HL-60 (cell line): ENCODE measurements at regions not wholly inside any gene's neighbourhood (a gene's known extent, or its start where the extent isn't known, plus 50 kb on each side); places are given as distances from the start of the nearest gene placed in this dataset.

ENCODE experiments used
- CTCF ChIP-seq: IDR thresholded peaks from one replicate; pipeline ENCODE4 v1.5.1; 2011; ENCODE audit warnings: low read length, control low read depth, inconsistent platforms; ENCODE audit not compliant: insufficient read depth
- POLR2AphosphoS5 ChIP-seq: IDR thresholded peaks from 2 replicates; pipeline ENCODE4 v1.6.1; 2012; ENCODE audit warnings: low read depth
- SPI1 ChIP-seq: IDR thresholded peaks from 2 replicates; pipeline ENCODE4 v1.6.1; 2012; ENCODE audit warnings: low read depth, mild to moderate bottlenecking, borderline replicate concordance
- TF ChIP-seq, protein P1 (sequence below): IDR thresholded peaks from 2 replicates; pipeline ENCODE4 v1.6.1; 2012; ENCODE audit warnings: low read depth; ENCODE audit not compliant: insufficient replicate concordance

DNA sequence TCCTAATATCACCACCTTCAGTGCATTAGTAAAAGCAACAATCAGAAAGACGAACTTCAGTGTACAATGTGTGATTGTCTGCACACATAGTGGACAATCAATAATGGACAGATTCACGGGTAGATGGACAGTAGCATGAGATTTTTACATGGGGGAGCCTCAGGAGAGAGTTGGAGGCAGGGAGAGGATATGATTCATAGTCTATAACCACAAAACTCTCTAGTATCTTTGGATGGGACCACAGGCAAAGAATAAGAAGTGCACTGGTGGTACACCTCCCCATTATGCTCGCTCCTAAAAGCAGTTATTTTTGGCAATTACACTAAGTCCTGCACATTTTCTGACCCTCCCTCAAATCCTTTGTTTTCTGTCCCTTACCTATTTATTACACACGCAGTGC, 624.4 kb upstream of the ACTRT1 start:
- TF ChIP-seq CTCF (no peak), SPI1 (no peak), POLR2AphosphoS5 (no peak)
- TF ChIP-seq, protein P1, sequence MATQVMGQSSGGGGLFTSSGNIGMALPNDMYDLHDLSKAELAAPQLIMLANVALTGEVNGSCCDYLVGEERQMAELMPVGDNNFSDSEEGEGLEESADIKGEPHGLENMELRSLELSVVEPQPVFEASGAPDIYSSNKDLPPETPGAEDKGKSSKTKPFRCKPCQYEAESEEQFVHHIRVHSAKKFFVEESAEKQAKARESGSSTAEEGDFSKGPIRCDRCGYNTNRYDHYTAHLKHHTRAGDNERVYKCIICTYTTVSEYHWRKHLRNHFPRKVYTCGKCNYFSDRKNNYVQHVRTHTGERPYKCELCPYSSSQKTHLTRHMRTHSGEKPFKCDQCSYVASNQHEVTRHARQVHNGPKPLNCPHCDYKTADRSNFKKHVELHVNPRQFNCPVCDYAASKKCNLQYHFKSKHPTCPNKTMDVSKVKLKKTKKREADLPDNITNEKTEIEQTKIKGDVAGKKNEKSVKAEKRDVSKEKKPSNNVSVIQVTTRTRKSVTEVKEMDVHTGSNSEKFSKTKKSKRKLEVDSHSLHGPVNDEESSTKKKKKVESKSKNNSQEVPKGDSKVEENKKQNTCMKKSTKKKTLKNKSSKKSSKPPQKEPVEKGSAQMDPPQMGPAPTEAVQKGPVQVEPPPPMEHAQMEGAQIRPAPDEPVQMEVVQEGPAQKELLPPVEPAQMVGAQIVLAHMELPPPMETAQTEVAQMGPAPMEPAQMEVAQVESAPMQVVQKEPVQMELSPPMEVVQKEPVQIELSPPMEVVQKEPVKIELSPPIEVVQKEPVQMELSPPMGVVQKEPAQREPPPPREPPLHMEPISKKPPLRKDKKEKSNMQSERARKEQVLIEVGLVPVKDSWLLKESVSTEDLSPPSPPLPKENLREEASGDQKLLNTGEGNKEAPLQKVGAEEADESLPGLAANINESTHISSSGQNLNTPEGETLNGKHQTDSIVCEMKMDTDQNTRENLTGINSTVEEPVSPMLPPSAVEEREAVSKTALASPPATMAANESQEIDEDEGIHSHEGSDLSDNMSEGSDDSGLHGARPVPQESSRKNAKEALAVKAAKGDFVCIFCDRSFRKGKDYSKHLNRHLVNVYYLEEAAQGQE: no peak
